Erythroblast (primary cell): ENCODE measurements at regions not wholly inside any gene's neighbourhood (a gene's known extent, or its start where the extent isn't known, plus 50 kb on each side); places are given as distances from the start of the nearest gene placed in this dataset.

Experiments
- DNase-seq, 2 experiments: peaks; one replicate each; lab custom pipeline; 2025; lab: John Stamatoyannopoulos, UW
- GATA1 ChIP-seq: IDR thresholded peaks from 2 replicates; pipeline ENCODE4 v1.6.1; 2011; ENCODE audit warnings: low read depth, mild to moderate bottlenecking, control low read depth, low read length, moderate library complexity
- POLR2A ChIP-seq: IDR thresholded peaks from 2 replicates; pipeline ENCODE4 v1.6.1; 2011; ENCODE audit warnings: mild to moderate bottlenecking, low read length

DNA sequence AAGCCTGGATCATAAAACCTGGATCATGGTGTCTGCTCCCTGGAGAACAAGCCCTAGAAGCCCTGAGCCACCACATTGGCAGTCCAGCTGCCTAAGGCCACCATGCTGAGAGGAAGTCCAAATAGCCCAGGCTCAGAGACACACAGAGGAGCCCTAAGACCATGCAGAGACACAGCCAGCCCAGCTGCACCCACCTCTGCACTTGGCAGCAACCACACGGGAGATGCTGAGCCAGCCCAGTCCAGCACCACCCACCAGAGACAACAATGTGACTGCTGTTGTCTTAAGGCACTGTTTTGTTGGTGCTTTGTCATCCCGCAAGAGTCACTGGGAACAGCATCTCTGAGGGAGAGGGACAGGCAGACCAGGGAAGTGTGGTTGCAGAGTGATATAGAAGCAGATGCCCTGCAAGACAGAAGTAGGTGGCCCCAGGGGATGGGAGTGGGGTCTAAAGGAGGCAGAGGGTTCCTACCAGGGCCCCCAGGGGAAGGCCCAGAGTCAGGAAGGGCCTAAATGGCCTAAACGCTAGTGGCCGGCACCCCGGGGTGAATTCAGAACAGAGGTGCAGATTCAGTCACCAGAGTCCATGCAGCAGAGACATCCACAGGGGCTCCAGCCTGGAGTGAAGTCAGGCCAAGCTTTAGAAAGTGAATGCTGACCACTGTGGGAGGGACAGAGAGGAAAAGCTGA, 105.4 kb upstream of the PRR20G start:
- TF ChIP-seq POLR2A (no peak), GATA1 (no peak)
- DNase-seq, result no peak

DNA sequence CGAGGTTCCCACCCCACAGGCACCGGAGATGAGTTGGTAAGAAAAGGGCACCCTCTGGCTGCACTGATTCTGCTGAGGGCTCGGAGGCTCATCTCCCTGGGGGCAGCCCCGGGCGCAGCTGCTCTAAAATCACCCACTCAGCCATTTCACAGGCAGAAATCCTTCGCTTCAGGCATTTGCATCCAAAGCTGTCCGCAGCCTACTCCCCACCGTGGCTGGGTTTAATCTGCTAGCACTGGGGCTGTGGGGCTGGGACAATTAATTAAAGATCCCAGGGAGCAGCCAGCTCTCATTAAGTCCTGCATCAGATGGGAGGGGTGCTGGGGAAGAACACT, 104.3 kb upstream of the PRR20G start:
- TF ChIP-seq GATA1 (no peak), POLR2A (no peak)
- no peak for DNase-seq

DNA sequence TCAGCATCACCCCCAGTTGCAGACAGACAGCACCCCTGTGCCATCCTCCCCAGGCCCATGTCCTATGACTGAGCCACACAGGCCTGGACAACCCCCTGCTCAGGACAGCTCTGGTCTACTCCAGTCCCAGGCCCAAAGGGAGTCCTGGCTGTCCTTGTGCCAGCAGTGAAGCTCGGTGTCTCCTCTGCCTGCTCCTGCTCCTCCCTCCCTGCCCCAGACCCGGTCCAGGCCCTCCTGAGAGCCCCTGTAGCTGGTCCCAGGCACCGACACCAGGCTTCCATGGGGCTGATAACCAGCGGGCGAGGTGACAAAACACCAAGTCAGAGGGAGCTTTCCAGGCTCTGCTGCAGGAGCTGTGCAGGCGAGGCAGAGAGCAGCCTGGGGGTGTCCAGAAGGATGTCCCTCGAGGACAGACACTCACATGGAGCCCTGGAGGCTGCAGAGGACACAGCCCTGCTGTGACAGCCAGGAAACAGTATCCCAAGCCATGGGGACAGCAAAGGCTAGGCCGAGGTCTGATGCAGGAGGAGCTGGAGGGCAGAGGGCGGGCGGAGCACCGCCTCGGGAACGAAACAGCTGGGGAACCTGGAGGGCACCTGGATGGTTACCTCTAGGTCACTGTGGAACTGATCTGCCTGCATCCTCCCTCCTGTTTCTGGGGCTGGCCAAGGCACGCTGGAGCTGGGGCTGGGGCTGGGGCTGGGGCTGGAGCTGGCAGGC, 103.8 kb upstream of the PRR20G start:
- TF ChIP-seq POLR2A (no peak), GATA1 (no peak)

DNA sequence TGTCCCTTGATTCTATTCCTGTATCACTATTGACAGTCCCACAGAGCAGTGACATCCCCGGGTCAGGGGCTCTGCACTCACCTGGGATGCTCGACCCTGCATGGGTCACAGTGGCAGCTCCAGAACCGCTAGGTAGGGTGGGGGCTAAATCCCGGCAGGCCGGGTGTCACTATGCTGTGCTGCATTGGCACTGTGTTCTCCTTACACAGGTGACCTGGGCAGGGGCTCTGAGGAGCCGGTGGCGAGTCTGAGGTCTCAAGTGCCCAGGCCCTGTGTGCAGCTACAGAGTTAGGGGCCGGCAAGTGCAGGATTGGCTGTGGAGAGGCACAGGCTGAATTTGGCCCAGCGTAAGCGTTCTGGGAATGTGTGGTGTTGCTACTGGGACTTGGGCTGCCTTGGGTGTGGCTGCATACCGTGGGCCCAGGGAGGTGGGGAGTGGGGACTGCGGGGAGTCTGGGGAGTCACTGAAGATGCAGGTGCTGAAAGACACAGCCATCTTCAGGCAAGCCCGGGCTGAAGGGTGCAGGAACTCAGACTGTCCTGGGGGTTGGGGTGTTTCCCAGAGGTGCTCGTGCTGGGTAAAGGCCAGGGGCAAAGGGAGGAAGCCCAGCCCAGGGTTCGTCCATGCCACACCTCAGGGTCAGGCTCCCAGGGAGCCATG, 102.6 kb upstream of the PRR20G start:
- no peak for DNase-seq
- TF ChIP-seq POLR2A, result no peak
- no peak for TF ChIP-seq GATA1

More for the DNA sequence above, 103.8 kb upstream of the PRR20G start:
- DNase-seq, result no peak

DNA sequence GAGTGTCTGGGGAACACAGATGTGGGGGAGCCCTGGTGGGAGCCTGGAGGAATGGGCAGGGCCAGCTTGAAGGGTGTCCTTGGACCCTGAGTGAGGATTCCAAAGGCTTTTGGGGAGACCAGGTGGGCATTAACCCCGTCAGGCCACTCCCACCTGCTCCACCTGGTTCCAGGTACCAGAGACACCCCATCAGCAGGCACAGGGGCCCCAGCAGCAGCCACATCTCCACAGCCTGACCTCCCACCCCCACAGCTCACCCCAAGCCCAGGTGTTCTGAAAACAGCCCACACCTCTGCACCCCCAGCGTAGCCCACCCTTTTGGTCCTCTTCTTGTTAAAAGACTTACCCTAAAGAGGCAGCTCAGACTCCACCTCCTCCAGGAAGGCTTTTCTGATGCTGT, 102.1 kb upstream of the PRR20G start:
- no peak for DNase-seq
- TF ChIP-seq GATA1, result no peak
- TF ChIP-seq POLR2A, result no peak

DNA sequence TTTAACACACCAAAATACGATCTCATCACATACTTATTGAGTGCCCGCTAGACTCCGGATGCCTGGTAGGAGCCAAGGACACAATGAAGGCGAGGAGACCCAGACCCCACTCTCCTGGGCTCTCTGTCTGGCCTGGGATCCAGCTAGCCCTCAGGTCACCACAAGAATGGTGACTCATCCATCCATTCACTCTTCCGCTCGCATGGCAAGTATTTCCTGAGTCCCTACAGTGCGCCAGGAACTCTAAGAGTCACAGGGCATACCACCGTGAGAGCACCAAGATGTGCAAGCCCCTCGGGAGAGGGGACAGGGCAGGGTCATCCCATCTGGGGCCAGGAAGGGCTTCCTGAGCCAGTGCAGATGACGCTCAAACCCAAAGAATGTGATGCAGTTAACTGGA, 101.6 kb upstream of the PRR20G start:
- DNase-seq, result no peak
- no peak for TF ChIP-seq POLR2A
- TF ChIP-seq GATA1, result no peak

DNA sequence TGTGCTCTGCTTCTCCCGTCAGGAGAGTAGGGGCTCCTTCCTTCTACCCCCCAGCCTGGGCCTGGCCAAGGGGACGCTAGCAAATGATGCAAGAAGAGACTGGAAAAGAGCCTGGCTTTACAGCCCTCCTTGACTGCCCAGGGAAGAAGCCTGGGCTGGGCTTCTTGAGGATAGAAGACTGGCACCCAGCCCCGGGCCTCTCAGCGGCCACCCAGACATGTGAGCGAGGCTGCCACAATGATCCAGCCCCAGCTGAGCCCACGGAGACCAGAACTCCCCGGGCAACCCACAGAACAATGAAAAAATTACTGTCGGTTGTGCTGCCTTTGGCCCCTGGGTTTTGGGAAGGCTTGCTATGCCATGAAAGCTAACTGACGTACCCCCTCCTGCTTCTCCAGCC, 100.6 kb upstream of the PRR20G start:
- TF ChIP-seq POLR2A (no peak), GATA1 (no peak)
- DNase-seq, result no peak

DNA sequence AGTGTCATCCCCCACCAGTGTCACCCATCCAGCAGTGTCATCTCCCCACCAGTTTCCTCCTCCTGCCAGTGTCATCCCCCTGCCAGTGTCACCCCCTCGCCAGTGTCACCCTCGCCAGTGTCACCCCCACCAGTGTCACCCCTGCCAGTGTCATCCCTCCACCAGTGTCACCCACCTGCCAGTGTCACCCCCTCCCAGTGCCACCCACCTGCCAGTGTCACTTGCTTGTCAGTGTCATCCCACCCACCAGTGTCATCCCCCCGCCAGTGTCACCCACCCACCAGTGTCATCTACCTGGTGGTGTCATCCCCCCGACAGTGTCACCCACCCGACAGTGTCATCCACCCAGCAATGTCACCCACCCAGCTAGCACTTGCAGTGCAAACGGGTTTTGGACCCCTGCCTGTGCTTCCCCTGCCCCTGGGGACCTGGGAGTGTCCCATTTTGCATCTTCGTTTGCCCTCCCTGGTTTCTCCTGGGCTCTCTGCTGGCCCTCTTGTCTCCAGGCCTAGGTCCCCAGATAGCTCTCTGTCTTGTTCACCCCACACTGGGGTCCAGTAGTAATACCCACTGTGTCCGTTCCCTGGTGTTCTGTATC, 99.8 kb upstream of the PRR20G start:
- TF ChIP-seq POLR2A (no peak), GATA1 (no peak)
- DNase-seq, result no peak

DNA sequence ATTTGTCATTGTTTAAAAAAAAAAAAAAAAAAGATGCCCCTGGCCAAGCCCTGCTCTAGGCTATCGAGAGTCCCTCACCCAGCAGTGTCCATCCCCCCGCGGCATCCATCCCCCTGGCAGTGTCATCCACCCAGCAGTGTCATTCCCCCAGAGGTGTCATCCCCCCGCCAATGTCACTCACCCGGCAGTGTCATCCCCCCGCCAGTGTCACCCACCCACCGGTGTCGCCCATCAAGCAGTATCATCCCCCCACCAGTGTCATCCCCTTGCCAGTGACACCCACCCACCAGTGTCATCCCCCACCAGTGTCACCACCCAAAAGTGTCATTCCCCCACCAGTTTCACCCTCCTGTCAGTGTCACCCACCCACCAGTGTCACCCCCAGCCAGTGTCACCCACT, 99.3 kb upstream of the PRR20G start:
- no peak for DNase-seq
- TF ChIP-seq POLR2A (no peak), GATA1 (no peak)

DNA sequence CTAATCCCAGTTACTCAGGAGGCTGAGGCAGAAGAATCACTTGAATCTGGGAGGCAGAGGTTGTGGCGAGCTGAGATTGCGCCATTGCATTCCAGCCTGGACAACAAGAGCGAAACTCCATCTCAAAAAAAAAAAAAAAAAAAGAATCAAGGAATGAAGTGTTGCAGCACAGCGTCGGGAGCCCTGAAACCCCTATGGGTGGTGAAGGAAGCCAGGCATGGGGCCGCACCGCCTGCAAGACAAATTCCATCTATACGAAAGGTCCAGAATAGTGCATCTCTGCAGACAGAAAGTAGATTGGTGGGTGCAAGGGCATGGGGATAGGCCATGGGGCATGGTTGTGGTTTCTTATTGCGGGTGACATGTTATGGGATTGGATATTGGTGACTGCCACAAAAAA, 98.6 kb upstream of the PRR20G start:
- DNase-seq, result no peak
- TF ChIP-seq POLR2A (no peak), GATA1 (no peak)

DNA sequence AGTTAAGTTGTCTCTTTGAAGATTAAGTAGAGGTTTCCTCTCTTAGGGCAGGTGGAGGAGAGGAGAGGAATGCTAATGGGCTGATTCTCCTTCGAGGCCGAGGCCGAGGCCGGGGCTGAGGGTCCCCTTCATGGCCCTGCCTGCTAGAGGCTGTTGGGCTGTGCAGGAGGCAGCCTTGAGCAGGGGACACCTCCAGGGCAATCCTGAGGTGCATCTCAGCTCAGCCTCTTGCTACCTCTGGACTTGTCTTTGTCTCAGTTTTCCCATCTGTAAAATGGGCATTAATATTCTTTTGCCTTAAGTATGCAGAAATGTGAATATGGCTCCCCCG, 97.7 kb upstream of the PRR20G start:
- TF ChIP-seq POLR2A (no peak), GATA1 (no peak)
- DNase-seq, result no peak

DNA sequence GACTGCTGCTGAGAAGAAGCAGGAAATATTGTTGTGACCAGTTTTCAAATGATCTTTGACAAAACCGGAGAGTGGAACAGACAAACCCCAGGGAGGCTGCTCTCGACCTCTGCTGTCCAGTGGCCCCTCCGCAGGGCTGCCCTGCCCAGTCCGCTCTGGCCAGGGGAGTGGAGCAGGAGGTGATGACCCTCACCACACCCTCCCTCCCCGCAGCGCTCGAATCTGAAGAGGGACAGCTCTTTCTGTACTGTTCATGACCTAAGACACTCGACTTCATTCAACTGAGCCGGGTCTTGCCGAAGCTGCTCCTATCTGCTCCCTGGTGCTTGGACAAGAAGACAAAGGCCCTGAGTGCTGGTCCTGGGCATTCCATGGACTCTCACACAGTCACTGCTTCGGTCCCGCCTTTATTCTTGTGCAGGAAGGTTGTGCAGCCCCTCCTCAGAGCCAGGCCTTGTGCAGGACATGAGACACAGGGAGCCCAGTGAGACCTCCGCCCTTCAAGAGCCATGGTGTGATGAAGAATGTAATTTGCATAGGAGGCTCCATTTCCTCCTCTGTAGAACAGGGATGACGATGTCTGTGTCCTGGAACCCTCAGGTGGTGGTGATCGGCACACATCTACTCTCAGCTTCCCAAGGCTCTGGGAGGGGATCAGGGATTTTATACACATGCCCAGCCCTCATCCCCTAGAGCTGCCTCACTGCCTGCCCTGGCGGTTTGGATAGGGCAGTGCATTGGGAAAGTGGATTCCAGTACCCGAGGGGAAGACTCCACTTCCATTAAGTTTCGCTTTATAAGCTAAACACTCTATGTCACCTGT, 97.1 kb upstream of the PRR20G start:
- TF ChIP-seq GATA1 (no peak), POLR2A (no peak)
- DNase-seq, result no peak

DNA sequence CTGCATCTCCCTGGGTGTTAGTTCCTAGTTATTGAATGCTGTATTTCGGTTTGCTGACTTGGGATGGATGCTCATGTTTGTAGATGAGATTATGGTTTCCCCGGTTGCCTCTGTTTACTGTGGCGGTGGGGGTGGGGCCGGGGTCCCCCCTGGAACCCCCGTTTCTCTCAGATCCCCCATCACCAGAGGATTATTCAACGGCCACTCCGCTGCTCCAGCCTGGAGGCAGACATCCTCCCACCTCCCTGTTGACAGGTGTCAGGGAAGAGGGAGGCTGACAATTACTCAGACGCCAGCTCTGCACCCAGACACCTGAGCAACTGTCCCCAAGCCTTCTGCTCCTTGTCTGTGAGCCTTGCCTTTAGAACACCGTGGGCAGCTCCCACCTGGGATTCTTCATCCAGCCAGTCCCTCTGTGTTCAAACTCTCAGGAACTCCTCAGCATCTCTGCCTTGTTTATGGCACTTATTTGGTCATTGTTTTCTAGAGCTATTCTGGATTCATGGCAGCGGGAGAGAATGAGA, 95.9 kb upstream of the PRR20G start:
- no peak for DNase-seq
- no peak for TF ChIP-seq POLR2A
